Fibroblast of pulmonary artery (primary cell): ENCODE measurements at regions not wholly inside any gene's neighbourhood (a gene's known extent, or its start where the extent isn't known, plus 50 kb on each side); places are given as distances from the start of the nearest gene placed in this dataset.

Experiments used
- DNase-seq: peaks from one replicate; pipeline ENCODE4 v3.0.0-alpha.2; 2010; ENCODE audit warnings: low read depth
- H3K4me3 ChIP-seq: replicated peaks from 2 replicates; pipeline ENCODE4 v1.5.1; 2011; ENCODE audit warnings: low read depth, mild to moderate bottlenecking, control low read depth, low read length, moderate library complexity
- TF ChIP-seq, protein P1 (sequence below): IDR thresholded peaks from 2 replicates; pipeline ENCODE4 v1.5.1; 2011; ENCODE audit warnings: mild to moderate bottlenecking, control low read depth, low read length, inconsistent platforms; ENCODE audit errors: missing control alignments

DNA sequence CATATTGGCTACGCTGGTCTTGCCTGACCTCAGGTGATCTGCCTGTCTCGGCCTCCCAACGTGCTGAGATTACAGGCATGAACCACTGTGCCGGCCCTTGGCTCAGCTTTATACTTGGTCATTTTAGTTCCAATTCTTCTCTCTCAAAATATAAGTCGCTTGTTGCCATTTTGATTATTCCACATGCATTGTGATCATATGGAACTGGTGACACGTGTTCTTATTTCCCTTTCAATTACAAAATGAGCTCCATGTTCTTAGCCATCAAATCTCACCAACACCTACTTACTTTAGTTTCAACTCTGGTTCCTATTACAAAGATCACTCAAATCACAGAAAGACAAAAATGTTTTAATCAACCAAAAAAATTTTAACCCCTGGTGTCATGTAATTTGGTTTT lies 1711.7 kb downstream of the TP53TG3F start:
- TF ChIP-seq, protein P1, sequence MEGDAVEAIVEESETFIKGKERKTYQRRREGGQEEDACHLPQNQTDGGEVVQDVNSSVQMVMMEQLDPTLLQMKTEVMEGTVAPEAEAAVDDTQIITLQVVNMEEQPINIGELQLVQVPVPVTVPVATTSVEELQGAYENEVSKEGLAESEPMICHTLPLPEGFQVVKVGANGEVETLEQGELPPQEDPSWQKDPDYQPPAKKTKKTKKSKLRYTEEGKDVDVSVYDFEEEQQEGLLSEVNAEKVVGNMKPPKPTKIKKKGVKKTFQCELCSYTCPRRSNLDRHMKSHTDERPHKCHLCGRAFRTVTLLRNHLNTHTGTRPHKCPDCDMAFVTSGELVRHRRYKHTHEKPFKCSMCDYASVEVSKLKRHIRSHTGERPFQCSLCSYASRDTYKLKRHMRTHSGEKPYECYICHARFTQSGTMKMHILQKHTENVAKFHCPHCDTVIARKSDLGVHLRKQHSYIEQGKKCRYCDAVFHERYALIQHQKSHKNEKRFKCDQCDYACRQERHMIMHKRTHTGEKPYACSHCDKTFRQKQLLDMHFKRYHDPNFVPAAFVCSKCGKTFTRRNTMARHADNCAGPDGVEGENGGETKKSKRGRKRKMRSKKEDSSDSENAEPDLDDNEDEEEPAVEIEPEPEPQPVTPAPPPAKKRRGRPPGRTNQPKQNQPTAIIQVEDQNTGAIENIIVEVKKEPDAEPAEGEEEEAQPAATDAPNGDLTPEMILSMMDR = no peak
- H3K4me3 ChIP-seq = no peak overlapping the region
- no peak for DNase-seq

DNA sequence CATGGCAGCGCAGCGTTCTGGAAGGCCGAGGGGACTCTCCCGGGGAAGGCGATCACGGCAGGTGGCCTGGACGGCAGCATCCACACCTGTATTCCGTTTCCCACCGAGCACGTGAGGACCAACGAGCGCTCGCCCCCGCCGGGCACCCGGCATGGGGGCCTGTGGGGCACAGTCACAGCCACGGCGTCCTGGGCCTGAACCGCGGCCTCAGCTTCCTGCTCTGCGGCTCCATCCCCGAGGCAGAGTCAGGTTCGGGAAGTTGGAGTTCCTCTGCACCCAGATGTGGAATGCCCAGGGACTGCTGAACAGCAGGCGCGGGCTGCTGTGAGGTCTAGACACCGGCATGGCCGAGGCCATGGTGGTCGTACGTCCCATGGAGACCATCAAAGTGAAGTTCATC lies 1713.9 kb downstream of the TP53TG3F start:
- no peak overlapping the region for H3K4me3 ChIP-seq
- no peak for DNase-seq
- TF ChIP-seq, protein P1 = no peak

DNA sequence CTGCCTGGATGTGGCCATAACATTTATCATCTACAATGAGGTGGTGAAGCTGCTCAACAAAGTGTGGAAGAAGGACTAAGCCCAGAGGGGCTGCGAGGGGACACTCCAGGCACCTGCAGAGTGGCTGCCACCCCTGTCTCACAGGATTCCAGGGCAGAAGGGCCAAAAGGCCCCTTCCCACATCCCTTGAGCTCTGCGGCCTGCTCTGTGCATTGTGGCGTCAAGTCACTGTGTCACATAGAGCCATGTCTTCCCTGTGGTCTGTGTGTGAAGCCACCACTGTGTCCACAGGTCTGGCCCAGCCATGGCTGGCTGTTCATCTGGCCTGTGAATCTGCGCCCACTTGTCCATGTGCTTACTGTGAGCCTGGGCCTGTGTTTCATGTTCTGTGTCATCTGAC lies 1714.6 kb downstream of the TP53TG3F start:
- no peak overlapping the region for H3K4me3 ChIP-seq
- DNase-seq = no peak
- TF ChIP-seq, protein P1 = no peak

DNA sequence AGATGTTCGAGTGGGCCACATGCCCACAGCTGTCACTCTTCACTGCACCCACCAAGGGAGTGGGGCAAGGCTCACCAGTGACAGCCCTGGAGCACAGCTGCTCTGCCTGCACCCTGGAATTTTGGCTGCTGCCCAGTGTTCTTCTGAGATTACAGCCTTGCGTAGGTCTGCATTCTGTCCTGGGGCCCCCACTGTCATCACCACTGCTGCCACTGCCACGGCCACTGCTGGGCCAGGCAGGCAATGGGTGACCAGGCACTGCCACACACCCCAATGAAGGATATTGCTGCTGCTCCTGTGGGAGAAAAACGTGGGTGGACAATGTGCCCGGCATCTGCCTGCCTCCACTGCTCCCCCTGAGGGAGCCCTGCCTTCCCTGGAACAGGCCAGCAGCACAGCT lies 1717.0 kb downstream of the TP53TG3F start:
- H3K4me3 ChIP-seq = no peak overlapping the region
- TF ChIP-seq, protein P1 = no peak
- DNase-seq = no peak

DNA sequence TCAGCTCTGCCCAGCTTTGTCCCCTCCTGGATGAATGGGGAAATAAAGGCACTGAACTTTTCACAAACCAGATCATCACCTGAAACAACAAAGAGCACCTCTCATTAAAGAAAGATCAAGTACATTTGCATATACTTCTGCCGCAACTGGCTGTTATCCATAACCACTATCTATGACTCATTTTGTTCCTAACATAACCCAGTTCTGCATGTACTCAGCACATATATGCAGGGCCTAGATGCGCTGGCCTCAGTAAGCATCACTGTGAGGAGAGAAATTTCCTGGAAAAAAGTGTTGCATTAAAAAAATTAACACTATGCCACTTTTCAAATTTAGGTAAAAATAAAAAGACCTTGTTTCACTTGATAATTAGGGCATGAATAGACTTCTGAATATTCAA lies 1718.4 kb downstream of the TP53TG3F start:
- TF ChIP-seq, protein P1 = no peak
- H3K4me3 ChIP-seq = no peak overlapping the region
- no peak for DNase-seq

DNA sequence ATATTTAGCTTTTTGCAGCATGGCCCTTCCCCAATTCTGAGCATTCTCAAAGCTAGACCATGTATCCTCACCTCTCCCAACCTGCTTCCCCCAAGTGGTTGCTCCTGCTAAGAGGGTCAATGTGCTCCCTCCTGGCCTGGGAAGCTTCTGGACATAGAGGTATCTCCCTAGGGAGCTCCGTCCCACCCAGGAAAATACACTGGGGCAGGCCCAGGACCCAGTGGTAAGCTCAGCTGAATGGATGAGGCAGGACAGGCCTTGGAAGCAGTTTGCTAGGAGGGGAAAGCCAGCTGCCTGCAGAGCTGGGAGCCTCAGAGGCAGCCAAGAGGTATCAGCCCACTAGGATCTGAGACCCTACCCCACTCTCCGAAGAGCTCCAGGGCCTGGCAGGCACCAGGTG lies 1721.6 kb downstream of the TP53TG3F start:
- DNase-seq = no peak
- TF ChIP-seq, protein P1 = no peak
- H3K4me3 ChIP-seq = no peak overlapping the region

DNA sequence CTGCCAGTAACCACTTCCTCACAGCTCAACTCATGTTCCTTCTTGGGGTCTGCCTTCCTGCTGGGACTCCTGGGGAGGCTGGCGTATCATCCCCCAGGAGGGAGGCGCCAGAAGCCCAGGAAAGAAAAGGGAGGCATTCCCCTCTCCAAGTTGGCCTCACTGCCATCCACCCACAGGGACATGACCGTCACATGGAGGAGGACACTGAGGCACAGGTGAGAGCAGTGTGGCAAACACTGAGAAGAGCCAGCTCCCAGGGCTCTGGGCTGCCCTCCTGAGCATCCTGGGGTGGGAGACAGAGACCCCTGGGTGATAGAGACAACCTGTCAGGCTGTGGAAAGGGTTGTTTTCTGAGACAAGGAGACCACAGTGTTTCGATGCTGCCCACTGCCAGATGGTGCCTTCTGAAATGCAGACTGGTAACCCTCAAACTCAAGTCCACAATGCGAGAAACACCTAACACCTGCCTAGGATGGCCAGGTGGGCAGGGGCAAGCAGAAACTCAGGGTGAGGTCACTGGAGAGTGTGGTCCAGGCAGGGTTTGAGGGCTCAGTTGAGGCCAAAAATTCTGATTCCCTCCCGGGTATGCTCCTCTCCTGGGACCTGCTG lies 1722.1 kb downstream of the TP53TG3F start:
- no peak overlapping the region for H3K4me3 ChIP-seq
- TF ChIP-seq, protein P1 = no peak
- DNase-seq = no peak
